Osteocyte (in vitro differentiated cells): ENCODE measurements at regions not wholly inside any gene's neighbourhood (a gene's known extent, or its start where the extent isn't known, plus 50 kb on each side); places are given as distances from the start of the nearest gene placed in this dataset.
"Not testable (repeated sequence)": the region's sequence is repeated elsewhere in the genome, so short reads cannot be mapped to it uniquely, and the experiment has no call there.

Experiments used
- DNase-seq: peaks from one replicate; pipeline ENCODE4 v3.0.0; 2021; ENCODE audit warnings: mixed read lengths; ENCODE audit not compliant: unreplicated experiment; ENCODE audit errors: extremely low spot score
- H3K27ac Mint-ChIP-seq: one replicate; pipeline ENCODE4 v1.8.0; 2021; ENCODE audit warnings: mild to moderate bottlenecking, mixed read lengths; ENCODE audit not compliant: unreplicated experiment
- H3K27me3 Mint-ChIP-seq: one replicate; pipeline ENCODE4 v1.8.0; 2021; ENCODE audit warnings: mixed read lengths; ENCODE audit not compliant: unreplicated experiment
- H3K36me3 Mint-ChIP-seq: one replicate; pipeline ENCODE4 v1.8.0; 2021; ENCODE audit warnings: mixed read lengths; ENCODE audit not compliant: unreplicated experiment
- H3K4me1 Mint-ChIP-seq: one replicate; pipeline ENCODE4 v1.8.0; 2021; ENCODE audit warnings: mixed read lengths; ENCODE audit not compliant: unreplicated experiment
- H3K4me3 Mint-ChIP-seq: one replicate; pipeline ENCODE4 v1.8.0; 2021; ENCODE audit warnings: mild to moderate bottlenecking, moderate library complexity, mixed read lengths; ENCODE audit not compliant: unreplicated experiment
- H3K9me3 Mint-ChIP-seq: one replicate; pipeline ENCODE4 v1.8.0; 2021; ENCODE audit warnings: mixed read lengths; ENCODE audit not compliant: unreplicated experiment
- CTCF ChIP-seq: fragments of 200-600 bp; sonication (generic); IDR thresholded peaks from 2 replicates; pipeline ENCODE4 v1.5.0; 2021; ENCODE audit warnings: antibody characterized with exemption, mild to moderate bottlenecking, moderate library complexity

GRCh38 chr18:56285387-56286065 lies 352.9 kb downstream of the TXNL1 start:
- Mint-ChIP-seq H3K4me1 (peaks cover 12% of the 10 kb centered on the region), H3K36me3 (no peaks in the 10 kb centered on the region), H3K4me3 (no peak overlapping the region), H3K9me3 (no peaks in the 10 kb centered on the region), H3K27me3 (no peaks in the 10 kb centered on the region), H3K27ac (no peak overlapping the region)
- TF ChIP-seq CTCF = no peak
- DNase-seq = no peak

GRCh38 chr18:56284319-56284718 lies 354.1 kb downstream of the TXNL1 start:
- no peak overlapping the region for H3K27ac Mint-ChIP-seq
- no peaks in the 10 kb centered on the region for H3K36me3 Mint-ChIP-seq
- H3K4me1 Mint-ChIP-seq = peaks cover 12% of the 10 kb centered on the region
- no peak for TF ChIP-seq CTCF
- DNase-seq = no peak
- H3K27me3 Mint-ChIP-seq = no peaks in the 10 kb centered on the region
- H3K4me3 Mint-ChIP-seq = no peak overlapping the region
- no peaks in the 10 kb centered on the region for H3K9me3 Mint-ChIP-seq

GRCh38 chr18:56283316-56283715 lies 355.1 kb downstream of the TXNL1 start:
- Mint-ChIP-seq H3K4me1 (peaks cover 19% of the 10 kb centered on the region), H3K4me3 (no peak overlapping the region), H3K36me3 (no peaks in the 10 kb centered on the region), H3K9me3 (no peaks in the 10 kb centered on the region), H3K27me3 (no peaks in the 10 kb centered on the region), H3K27ac (no peak overlapping the region)
- DNase-seq = no peak
- TF ChIP-seq CTCF = no peak

GRCh38 chr18:56282234-56283104 lies 355.9 kb downstream of the TXNL1 start:
- Mint-ChIP-seq H3K9me3 (no peaks in the 10 kb centered on the region), H3K27ac (no peak overlapping the region), H3K27me3 (no peaks in the 10 kb centered on the region), H3K36me3 (no peaks in the 10 kb centered on the region), H3K4me1 (peaks cover 19% of the 10 kb centered on the region), H3K4me3 (no peak overlapping the region)
- no peak for TF ChIP-seq CTCF
- no peak for DNase-seq

GRCh38 chr18:56279816-56280215 lies 358.6 kb downstream of the TXNL1 start:
- not testable (repeated sequence) for H3K4me3 Mint-ChIP-seq, H3K36me3 Mint-ChIP-seq, H3K27me3 Mint-ChIP-seq, H3K9me3 Mint-ChIP-seq, H3K27ac Mint-ChIP-seq, DNase-seq
- H3K4me1 Mint-ChIP-seq = peaks cover 16% of the 10 kb centered on the region
